Activated gamma-delta T cell treated with anti-CD3 and anti-CD28 coated beads, Interleukin-2, amount 50 U/mL, for 16 hours (primary cell): ENCODE measurements at regions not wholly inside any gene's neighbourhood (a gene's known extent, or its start where the extent isn't known, plus 50 kb on each side); places are given as distances from the start of the nearest gene placed in this dataset.
"Not testable (repeated sequence)": the region's sequence is repeated elsewhere in the genome, so short reads cannot be mapped to it uniquely, and the experiment has no call there.

Source experiments
- DNase-seq: peaks from one replicate; pipeline ENCODE4 v3.0.0-alpha.2; 2020; ENCODE audit warnings: low read depth

DNA sequence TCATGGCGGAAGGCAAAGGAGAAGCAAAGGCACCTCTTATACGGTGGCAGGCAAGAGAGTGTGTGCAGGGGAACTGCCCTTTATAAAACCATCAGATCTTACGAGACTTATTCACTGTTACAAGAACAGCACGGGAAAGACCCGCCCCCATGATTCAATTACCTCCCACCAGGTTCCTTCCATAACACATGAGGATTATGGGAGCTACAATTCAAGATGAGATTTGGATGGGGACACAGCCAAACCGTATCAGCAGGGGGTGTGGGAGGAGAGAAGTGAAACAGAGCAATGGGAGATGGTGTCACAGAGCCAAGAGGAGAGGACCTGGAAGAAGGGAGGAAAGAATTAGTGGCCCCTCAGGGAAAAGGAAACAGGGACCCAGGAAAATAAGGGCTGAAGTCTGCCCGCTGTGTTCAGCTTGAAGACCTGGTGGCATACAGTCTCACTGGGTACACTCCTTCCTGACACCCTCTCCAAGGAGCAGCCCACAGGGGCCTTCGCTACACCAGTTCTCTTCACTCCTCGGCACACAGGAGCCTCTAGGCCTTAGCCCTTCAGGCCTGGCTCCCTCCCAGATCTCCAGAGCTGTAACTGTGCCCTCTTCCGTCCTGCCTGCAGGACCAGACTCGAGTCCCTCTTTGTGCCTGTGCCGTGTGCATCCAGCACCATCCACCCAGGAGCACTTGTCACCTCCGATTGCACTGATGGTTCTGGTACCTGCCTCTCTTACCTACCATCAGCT, 262.1 kb downstream of the EIPR1 start:
- no peak for DNase-seq

GRCh38 chr2:3114406-3115185, 263.0 kb downstream of the EIPR1 start:
- no peak for DNase-seq

DNA sequence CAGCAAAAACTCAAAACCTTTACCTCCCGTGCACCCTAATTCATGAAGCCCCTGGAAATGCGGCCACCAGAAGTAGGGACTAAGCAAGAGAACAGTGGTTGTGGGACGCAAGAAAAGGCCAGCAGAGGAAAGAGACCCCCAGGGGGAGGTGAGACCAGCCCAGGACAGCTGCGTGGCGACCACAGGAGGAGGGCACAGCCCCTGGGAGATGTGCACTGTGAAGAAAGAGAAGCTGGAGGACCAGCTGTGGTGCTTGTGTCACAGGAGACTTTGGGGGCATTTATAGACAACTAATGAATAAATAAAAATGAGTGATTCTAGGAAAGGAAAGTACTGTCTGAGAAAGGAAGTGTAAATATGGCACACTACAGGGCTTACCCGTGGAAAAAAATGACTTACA, 263.8 kb downstream of the EIPR1 start:
- DNase-seq = no peak

GRCh38 chr2:3113122-3113521, 264.5 kb downstream of the EIPR1 start:
- DNase-seq = no peak

DNA sequence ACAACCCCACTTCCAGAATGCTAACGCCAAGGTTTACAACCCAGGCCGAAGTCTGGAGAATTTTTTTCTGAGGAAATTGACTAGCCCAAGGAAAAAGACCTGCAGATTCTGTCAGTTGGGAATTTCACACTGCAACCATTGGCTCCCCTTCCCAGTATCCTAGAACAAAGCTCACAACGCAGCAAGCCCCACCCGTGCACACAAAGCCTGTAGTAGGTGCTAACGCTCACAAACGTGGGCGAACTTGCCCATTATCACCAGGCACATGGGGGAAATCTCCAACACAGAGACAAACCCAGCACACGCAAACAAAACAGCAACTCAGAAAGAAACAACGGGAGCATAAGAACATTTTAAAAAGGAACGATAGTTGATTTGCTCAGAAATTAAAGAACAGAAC, 265.1 kb downstream of the EIPR1 start:
- no peak for DNase-seq

DNA sequence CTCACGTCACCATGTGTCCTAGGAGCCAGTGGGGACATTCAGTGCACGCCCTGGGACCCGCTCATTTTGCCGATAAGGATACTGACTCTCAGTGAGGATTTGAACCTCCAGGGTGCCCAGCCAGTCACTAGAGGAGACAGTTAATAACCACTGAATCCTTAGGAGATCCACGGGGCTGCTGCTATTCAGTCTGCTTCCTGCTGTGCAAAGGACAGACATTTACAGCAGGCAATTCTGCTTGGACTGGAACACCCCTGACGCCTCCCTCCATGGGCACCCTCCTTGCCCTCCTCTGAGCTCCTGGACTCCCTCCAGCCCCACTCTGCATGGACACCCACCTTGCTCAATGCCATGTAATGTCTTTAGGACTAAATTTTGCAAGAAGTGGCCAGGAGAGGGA, 265.5 kb downstream of the EIPR1 start:
- DNase-seq = no peak

GRCh38 chr2:3110994-3111666, 266.5 kb downstream of the EIPR1 start:
- DNase-seq = no peak

DNA sequence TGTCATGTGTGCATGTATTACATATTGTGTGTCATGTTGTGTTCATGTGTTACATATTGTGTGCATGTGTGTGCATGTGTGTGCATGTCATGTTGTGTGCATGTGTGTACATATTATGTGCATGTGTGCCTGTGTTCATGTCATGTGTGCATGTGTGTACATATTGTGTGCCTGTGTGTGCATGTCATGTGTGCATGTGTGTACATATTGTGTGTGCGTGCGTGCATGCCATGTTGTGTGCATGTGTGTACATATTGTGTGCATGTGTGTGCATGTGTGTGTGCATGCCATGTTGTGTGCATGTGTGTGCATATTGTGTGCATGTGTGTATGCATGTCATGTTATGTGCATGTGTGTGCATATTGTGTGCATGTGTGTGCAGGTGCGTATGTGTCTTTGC, 267.1 kb downstream of the EIPR1 start:
- no peak for DNase-seq

DNA sequence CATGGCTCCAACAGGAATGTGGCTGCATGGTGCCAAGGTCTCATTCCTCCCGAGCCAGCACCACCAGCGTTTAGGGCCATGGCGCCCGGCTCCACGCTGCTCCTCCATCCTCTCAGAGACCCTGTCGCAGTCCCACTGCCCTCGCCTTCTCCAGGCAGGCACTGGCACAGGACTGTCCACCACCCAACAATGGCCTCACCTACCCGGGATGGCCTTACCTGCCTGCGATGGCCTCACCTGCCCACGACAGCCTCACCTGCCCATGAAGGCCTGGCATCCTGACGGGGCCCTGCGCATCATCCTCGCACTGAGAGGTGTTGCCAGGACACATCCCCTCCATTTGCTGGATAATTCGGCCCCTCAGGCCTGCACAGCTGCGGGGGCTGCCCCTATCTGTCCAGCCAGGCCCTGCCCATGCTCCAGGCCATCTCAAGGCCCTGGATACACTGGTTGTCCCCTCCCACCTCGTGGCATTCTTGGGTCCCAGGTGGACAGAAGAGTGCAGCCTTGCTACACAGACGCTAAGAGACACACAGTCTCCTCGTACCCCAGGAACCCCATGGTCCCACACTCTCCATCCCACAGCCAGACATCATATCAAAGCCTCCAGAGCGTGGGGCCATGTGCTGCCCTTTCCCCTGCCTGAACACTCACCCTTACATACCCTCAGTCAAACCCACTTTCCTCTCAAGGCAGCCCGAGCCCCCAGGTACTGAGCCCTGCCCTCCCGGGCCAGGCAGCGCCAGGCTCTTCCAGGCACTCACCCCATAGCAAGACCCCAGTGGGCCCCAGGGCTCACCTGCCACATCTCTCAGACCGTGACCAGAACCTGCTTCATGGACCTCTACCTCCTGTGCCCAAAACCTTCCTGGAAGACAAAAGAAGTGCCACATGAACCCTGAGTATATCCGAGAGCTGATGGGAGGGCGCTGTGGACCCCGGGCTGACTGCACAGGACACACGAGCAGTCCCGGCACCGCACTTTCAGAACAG, 268.6 kb downstream of the EIPR1 start:
- no peak for DNase-seq

DNA sequence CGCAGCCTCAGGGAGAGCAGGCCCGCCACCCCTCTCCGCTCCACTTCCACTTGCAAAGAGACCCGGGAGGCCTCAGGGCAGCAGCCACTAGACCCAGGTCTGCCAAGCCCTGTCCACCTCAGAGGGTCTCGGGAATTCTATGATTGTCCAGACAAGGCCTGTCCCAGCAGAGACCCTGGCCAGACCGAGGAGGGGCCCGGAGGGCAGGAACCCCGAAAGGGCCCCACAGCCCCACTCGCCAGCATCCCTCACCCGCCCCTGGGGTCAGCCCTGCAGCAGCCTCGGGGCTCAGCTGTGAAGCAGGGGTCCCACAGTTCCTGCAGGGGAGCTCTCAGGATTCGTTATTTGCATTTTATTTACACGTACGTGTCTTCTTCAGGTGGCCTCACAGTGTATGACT, 269.5 kb downstream of the EIPR1 start:
- no peak for DNase-seq

- no peak for DNase-seq
Measured at GRCh38 chr2:3107567-3107966, 270.1 kb downstream of the EIPR1 start.

GRCh38 chr2:3105814-3106569, 271.6 kb downstream of the EIPR1 start:
- DNase-seq = no peak

- not testable (repeated sequence) for DNase-seq
Measured at GRCh38 chr2:3104958-3105813, 272.4 kb downstream of the EIPR1 start.

DNA sequence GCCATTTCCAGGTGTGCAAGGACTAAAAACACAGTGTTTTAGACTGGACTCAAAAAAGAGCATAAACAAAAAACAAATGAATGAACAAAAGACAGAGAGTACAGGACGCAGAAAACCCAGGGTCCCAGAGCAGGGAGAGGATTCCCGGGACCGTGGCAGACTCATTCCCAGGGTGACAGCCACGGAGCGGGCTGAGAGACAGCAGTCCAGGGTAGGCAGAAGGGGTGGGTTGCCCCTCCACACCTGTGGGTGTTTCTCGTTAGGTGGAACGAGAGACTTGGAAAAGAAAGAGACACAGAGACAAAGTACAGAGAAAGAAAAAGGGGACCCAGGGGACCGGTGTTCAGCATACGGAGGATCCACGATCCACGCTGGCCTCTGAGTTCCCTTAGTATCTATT, 273.4 kb downstream of the EIPR1 start:
- no peak for DNase-seq

DNA sequence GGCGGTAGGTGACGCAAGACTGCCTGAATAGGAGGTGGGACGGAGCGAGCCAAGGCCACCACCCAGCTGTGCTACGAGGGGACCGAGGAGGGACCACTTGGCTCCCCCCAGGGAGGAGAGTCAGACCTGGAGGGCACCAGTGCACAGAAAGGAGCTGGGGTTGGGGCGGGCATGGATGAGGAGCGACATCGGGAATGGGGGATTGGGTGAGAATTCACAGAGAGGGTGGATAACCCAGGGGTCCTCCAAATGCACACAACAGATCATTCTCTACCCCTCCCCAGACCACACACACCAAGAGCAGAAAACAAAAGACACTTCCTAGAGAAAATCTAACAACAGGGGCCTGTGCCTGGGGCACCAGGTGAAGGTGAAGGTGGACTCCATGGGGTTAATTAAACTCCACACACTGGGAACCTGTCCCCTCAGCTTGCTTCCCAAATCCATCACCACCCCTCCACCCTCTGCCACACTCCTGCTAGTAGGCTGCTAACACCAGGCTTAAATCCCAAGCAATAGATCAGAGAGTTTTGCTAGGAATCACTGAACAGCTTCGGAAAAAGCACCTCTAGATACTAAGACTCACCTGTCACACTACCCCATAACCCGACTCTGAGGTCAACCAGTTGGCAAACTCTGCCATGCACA, 274.6 kb downstream of the EIPR1 start:
- no peak for DNase-seq

DNA sequence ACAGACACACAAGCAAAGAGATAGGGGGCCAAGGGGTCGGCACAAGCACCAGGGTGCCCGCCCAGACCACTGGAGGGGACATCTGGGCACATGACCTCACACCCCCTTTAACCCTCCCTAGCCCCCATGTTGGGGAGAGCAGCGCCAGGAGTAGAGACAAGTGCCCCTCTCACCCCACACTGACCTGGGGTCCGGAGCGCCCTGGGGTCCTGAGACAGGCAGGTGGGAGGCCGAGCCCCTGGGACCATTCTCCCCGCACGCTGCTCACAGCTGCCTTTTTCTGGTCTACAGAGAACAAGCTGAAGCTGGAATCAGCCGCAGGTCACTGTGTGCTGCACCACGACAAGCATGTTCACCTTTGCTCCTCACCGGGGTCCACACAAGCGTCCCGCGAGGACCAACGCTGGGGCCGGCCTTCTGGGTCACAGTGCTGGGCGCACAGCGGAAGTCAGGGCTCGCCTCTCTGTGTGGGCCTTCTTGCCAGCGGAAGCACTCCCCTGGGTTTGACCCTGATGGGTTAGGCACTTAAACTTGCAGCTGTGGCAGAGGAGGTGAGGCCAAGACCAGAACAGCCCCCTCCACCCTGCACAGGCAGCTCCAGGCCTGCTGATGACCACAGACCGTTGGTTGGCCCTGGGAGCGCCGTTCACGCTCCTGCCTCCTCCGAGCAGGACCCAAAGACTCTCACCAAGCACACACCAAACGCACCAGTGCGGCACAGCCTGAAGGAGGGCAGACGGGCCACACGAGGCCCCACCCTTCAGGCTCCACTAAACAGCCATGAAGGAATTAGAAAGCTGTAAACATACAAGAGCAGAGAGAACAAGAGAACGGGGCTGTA, 275.3 kb downstream of the EIPR1 start:
- DNase-seq = no peak

GRCh38 chr2:3101016-3101942, 276.3 kb downstream of the EIPR1 start:
- DNase-seq = no peak

DNA sequence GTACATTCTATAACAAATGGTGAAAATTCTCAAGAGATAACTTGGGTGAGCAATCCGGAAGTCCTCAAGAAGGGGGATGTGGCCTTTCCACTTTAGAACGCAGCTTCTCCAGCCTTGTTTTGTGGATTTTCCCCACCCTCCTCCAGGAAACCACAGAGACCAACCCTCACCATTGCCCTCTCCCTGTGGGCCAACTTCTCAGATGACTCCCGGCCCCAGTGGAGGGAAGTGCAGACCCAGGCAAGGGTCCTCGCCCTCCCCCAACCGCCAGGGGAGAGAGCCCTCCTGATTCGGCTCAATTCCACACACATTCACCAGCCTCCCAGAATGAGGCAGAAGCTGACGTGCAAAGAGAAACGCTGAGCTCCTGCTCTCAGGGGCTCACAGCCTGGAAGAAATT, 277.2 kb downstream of the EIPR1 start:
- no peak for DNase-seq
